ENCODE measurements at regions not wholly inside any gene's neighbourhood (a gene's known extent, or its start where the extent isn't known, plus 50 kb on each side); places are given as distances from the start of the nearest gene placed in this dataset.

GRCh38 chr5:82993416-82993815, 83.8 kb downstream of the TMEM167A start:
- TF ChIP-seq CTCF (conservative IDR thresholded peaks at IDR 0.05; ENCODE audit: low read length) (no peak), EZH2phosphoT487 (IDR thresholded peaks at IDR 0.05; ENCODE audit: borderline replicate concordance, low read depth, low read length) (no peak)
